OCI-M2 (cell line): ENCODE measurements at regions not wholly inside any gene's neighbourhood (a gene's known extent, or its start where the extent isn't known, plus 50 kb on each side); places are given as distances from the start of the nearest gene placed in this dataset.

Experiments used
- DNase-seq: peaks from one replicate; lab custom pipeline; 2025; ENCODE audit not compliant: unreplicated experiment; lab: John Stamatoyannopoulos, UW

DNA sequence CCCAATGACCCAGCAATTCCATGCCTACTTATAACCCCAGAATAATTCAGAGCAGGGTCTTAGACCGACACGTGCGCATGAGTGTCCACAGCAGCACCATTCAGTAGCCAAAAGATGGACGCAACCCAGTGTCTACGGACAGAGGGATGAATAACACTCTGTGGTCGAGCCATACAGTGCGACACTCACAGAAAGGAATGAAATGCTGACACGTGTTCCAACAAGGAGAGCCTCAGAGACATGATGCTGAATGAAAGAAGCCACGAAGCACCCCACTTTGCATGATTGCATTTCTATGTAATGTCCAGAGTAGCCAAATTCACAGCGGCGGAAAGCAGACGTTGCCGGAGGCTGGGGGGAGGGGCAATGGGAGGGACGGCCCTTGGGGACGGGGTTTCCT is 134.4 kb downstream of the CTTN start:
- DNase-seq, result no peak

DNA sequence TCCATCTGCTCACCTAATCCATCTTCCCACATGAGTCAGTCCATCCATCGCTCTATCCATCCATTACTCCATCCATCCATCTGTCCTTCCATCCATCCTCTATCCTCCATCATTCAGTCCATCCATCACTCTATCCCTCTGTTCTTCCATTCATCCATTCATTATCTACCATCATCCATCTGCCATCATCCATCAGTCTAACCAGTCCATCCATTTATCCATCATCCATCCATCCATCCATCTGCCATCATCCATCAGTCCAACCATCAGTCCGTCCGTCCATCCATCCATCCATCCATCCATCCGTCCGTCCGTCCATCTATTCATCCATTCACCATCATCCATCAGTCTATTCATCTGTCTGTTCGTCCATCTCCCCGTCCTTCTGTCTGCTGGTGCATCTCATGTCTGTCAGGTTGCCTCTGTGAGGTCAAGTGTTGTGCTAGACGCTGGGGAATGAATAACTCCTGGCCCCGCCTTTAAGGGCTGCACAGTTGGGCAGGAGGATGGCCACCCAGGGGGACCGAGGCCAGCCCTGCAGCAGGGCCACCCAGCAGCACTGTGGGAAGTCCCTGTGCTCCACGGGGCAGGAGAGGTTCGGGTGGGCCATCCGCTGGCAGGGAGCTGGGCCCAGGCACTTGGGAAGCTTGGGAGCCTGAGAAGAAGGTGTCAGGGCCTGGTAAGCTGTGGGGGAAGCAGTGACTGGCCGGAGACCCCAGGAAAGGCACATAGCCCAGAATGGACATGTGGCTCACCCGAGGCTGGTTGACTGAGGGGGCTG is 137.1 kb downstream of the CTTN start:
- DNase-seq, result no peak

DNA sequence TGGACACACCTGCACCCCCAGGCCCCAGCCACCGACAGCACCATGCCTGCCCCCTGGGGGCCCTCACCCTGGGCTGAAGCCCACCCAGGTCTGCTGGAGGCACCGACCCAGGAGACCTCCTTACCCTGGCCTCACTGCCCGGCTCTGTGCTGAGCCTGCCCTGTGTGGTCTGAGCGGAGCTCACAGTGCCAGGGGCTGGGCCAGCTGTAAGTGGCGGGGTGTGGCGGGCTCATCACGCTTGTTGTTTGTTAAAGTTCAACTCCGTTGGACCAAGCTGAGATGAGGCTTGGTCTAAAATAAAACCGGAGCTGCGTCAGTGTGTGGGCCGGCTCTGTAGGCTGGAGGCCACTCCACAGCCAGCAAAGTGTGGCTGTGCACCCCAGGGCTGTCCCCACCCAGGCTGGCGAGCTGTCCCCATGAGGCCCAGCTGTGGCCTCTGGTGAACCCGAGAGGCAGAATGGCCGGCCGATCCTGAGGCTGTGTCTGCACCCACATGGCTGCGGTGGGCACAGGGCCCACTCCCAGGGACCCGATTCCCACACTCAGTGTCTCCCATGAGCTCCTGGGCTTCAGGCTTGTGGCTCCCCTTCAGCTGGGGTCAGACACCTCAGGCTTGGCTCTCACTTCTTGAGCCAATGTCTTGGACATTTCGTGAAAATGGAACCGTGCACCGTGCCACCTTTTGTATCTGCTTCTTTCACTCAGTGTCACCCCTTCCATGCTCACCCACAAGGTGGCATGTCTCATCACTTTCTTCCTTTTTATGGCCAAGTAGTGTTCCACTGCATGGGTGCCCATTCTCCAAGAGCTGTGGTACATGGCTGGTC is 137.9 kb downstream of the CTTN start:
- no peak for DNase-seq

GRCh38 chr11:70537576-70538571 is 139.5 kb downstream of the CTTN start:
- DNase-seq, result no peak

- no peak for DNase-seq
Measured at GRCh38 chr11:70538641-70539359, 140.5 kb downstream of the CTTN start.

- no peak for DNase-seq
Measured at GRCh38 chr11:70539360-70540095, 141.2 kb downstream of the CTTN start.

GRCh38 chr11:70540196-70540595 is 141.9 kb downstream of the CTTN start:
- no peak for DNase-seq

DNA sequence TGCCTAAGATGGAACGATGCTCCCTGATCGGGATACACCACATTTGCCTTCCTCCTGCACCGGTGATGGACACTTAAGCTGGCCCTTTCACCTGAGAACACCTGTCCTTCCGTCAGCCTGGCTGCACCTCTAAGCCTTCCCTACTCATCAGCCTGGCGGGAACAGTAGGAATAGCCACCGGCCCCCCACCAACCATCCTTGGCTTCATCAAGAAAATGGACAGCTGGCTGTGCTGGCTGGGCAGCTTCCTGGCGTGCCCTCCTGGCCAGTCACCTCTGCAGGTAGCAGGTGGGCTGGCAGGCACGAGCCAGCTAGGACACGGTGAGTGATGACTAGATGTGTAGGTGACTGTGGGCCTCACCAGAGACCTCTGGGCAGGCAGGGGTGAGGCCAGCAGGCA is 142.8 kb downstream of the CTTN start:
- no peak for DNase-seq

GRCh38 chr11:70541699-70542098 is 143.4 kb downstream of the CTTN start:
- DNase-seq, result no peak

- no peak for DNase-seq
Measured at GRCh38 chr11:70542406-70542805, 144.1 kb downstream of the CTTN start.

GRCh38 chr11:70542811-70543210 is 144.5 kb downstream of the CTTN start:
- DNase-seq, result no peak

GRCh38 chr11:70543611-70544010 is 145.3 kb downstream of the CTTN start:
- no peak for DNase-seq

DNA sequence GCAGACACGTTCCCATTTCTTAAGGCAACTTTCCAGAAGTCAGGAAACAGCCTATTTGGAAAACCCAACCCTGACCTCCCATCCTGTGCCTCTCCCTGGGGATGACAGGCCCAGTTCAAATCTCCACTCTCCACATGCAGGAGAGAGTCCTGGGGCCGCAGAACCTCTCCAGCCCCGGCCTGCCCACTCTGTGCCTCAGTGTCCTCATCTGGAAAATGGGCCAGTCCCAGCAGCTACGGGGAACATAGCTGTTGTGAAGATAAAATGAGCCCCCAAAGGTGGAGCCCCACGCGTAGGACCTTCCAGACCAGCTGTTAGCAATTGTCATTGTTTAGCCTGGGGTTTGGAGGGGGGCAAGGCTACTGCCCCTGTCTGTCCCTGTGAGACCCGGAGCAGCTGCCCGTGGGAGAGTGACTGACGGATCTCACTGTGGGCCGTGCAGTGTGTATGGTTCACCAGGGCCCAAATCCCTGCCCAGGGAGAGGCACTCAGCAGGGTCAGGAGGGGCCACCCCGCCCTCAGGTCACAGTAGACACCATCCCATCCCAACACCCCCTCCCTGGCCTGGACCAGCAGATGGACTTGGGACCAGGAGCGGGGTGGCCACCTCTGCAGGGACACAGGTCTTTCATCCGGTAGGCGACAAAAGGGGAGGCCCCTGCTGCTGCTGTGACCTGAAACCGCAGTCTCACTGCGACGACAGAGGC is 145.9 kb downstream of the CTTN start:
- no peak for DNase-seq

- no peak for DNase-seq
Measured at GRCh38 chr11:70544774-70545609, 146.7 kb downstream of the CTTN start.

DNA sequence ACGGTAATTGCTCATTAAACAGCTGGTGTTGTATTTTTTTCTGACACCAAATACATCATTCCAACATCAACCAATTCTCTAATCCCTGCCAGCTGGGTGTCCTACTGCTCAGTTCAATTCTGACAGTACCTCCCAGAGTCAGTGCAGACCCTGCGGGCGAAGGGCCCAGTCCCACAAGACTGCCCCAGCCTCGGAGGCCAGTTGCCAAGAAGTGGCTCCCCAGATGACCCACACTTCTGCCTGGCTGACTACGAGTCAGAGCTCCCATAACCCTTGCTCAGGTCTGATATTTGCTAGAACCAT is 147.2 kb downstream of the CTTN start:
- DNase-seq, result no peak

DNA sequence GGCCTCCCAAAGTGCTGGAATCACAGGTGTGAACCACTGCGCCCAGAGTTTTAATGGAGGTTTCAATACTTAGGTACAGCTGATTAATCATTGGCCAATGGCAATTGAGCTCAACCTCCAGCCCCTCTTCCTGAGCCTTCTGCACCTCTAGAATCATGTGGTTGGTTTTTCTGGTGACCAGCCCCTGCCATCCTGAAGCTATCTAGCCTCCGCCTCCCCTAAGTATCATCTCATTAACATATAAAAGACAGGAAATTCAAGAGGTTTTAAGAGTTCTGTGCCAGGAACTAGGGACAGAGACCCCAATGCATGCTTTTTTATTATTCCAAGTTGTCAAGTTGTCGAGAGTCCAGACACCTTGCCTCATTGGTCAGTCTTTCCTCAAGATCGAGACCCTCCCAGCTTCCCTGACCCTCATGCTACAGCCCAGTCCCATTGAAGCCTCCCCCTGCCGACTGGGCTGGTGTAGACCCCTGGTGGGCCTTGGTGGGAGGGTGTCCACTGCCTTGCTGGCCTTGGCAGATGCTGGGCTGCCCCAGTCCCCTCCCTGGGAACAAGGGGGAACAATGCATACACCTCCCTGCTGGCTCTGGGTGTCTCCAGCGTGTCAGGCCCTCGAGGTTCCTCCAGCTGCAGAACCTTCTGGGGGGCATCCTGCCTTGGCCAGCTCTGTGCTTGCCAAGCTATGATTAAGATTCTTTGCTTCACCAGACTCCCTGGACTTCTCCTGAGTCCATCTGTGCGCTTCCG is 148.0 kb downstream of the CTTN start:
- DNase-seq, result no peak

- no peak for DNase-seq
Measured at GRCh38 chr11:70547386-70547785, 149.1 kb downstream of the CTTN start.
